Subcutaneous abdominal adipose tissue (tissue), 5 donors: ENCODE measurements at regions not wholly inside any gene's neighbourhood (a gene's known extent, or its start where the extent isn't known, plus 50 kb on each side); places are given as distances from the start of the nearest gene placed in this dataset.

Experiments used
- H3K27ac ChIP-seq: one replicate; pipeline ENCODE4 v1.7.0; 2013; ENCODE audit warnings: low read depth, mild to moderate bottlenecking, inconsistent platforms, low read length, moderate library complexity
- H3K27me3 ChIP-seq, 5 donors: one replicate each; pipeline ENCODE4 v1.7.0; 2013; ENCODE audit warnings: low read length in 5 of 5, inconsistent platforms in 1 of 5; ENCODE audit not compliant: control insufficient read depth in 5 of 5, insufficient read depth in 4 of 5
- H3K36me3 ChIP-seq, 5 donors: one replicate each; pipeline ENCODE4 v1.7.0; 2013; ENCODE audit warnings: low read length in 5 of 5; ENCODE audit not compliant: control insufficient read depth in 5 of 5, insufficient read depth in 5 of 5
- H3K4me1 ChIP-seq, 5 donors: one replicate each; pipeline ENCODE4 v1.7.0; 2013; ENCODE audit warnings: low read length in 5 of 5, mild to moderate bottlenecking in 3 of 5, moderate library complexity in 1 of 5; ENCODE audit not compliant: control insufficient read depth in 5 of 5, insufficient read depth in 5 of 5
- H3K4me3 ChIP-seq, 5 donors: one replicate each; pipeline ENCODE4 v1.7.0; 2013; ENCODE audit warnings: low read length in 5 of 5, low read depth in 1 of 5
- H3K9ac ChIP-seq, 5 donors: one replicate each; pipeline ENCODE4 v1.7.0; 2013; ENCODE audit warnings: low read length in 5 of 5, mild to moderate bottlenecking in 4 of 5, moderate library complexity in 3 of 5
- H3K9me3 ChIP-seq, 5 donors: one replicate each; pipeline ENCODE4 v1.7.0; 2013; ENCODE audit warnings: low read length in 5 of 5; ENCODE audit not compliant: control insufficient read depth in 5 of 5
- donor health status: healthy.
- donor health status: healthy.
- donor health status: healthy.
- donor health status: healthy.
- donor health status: healthy.

- Histone ChIP-seq H3K9ac (no peak overlapping the region), H3K27ac (no peak overlapping the region), H3K4me3 (no peak overlapping the region), H3K27me3 (no peaks in the 10 kb centered on the region), H3K4me1 (no peaks in the 10 kb centered on the region), H3K9me3 (peaks cover 0 to 11% (median 9%) of the 10 kb centered on the region in 5 donors), H3K36me3 (no peaks in the 10 kb centered on the region)
These were observed 54.4 kb downstream of the ZNF503 start for GRCh38 chr10:75347186-75347585.

- H3K4me1 ChIP-seq, result no peaks in the 10 kb centered on the region
- H3K36me3 ChIP-seq, result no peaks in the 10 kb centered on the region
- peaks cover 0 to 11% (median 9%) of the 10 kb centered on the region in 5 donors for H3K9me3 ChIP-seq
- H3K4me3 ChIP-seq, result no peak overlapping the region
- H3K9ac ChIP-seq, result no peak overlapping the region
- no peak overlapping the region for H3K27ac ChIP-seq
- no peaks in the 10 kb centered on the region for H3K27me3 ChIP-seq
These were observed 55.8 kb downstream of the ZNF503 start for GRCh38 chr10:75345738-75346137.

GRCh38 chr10:75344170-75344569 is 57.4 kb downstream of the ZNF503 start:
- Histone ChIP-seq H3K27ac (no peak overlapping the region), H3K4me3 (no peak overlapping the region), H3K4me1 (no peaks in the 10 kb centered on the region), H3K27me3 (no peaks in the 10 kb centered on the region), H3K36me3 (no peaks in the 10 kb centered on the region), H3K9me3 (peaks cover 0 to 11% (median 9%) of the 10 kb centered on the region in 5 donors), H3K9ac (no peak overlapping the region)

- H3K9me3 ChIP-seq, result peaks cover 0 to 11% (median 9%) of the 10 kb centered on the region in 5 donors
- no peak overlapping the region for H3K27ac ChIP-seq
- no peaks in the 10 kb centered on the region for H3K4me1 ChIP-seq
- no peaks in the 10 kb centered on the region for H3K27me3 ChIP-seq
- no peaks in the 10 kb centered on the region for H3K36me3 ChIP-seq
- H3K4me3 ChIP-seq, result no peak overlapping the region
- no peak overlapping the region for H3K9ac ChIP-seq
These were observed 59.2 kb downstream of the ZNF503 start for GRCh38 chr10:75342397-75342796.

GRCh38 chr10:75335983-75336382 is 65.6 kb downstream of the ZNF503 start:
- Histone ChIP-seq H3K4me1 (peaks cover 0 to 7% (median 0%) of the 10 kb centered on the region in 5 donors), H3K36me3 (no peaks in the 10 kb centered on the region), H3K27ac (no peak overlapping the region), H3K9ac (no peak overlapping the region), H3K4me3 (no peak overlapping the region), H3K9me3 (peaks cover 0 to 3% (median 0%) of the 10 kb centered on the region in 5 donors), H3K27me3 (no peaks in the 10 kb centered on the region)

- Histone ChIP-seq H3K4me1 (peaks cover 0 to 7% (median 0%) of the 10 kb centered on the region in 5 donors), H3K9ac (no peak overlapping the region), H3K36me3 (no peaks in the 10 kb centered on the region), H3K9me3 (peaks cover 0 to 3% (median 0%) of the 10 kb centered on the region in 5 donors), H3K27ac (no peak overlapping the region), H3K4me3 (no peak overlapping the region), H3K27me3 (no peaks in the 10 kb centered on the region)
These were observed 66.4 kb downstream of the ZNF503 start for GRCh38 chr10:75335191-75335590.

GRCh38 chr10:75334720-75335119 is 66.8 kb downstream of the ZNF503 start:
- peaks cover 0 to 3% (median 0%) of the 10 kb centered on the region in 5 donors for H3K9me3 ChIP-seq
- no peak overlapping the region for H3K9ac ChIP-seq
- peaks cover 0 to 7% (median 0%) of the 10 kb centered on the region in 5 donors for H3K4me1 ChIP-seq
- no peak overlapping the region for H3K27ac ChIP-seq
- H3K4me3 ChIP-seq, result no peak overlapping the region
- H3K36me3 ChIP-seq, result no peaks in the 10 kb centered on the region
- H3K27me3 ChIP-seq, result no peaks in the 10 kb centered on the region

GRCh38 chr10:75332081-75332480 is 69.5 kb downstream of the ZNF503 start:
- H3K9ac ChIP-seq, result no peak overlapping the region

GRCh38 chr10:75331081-75331480 is 70.5 kb downstream of the ZNF503 start:
- Histone ChIP-seq H3K27ac (no peak overlapping the region), H3K9ac (no peak overlapping the region), H3K9me3 (peaks cover 0 to 3% (median 0%) of the 10 kb centered on the region in 5 donors), H3K4me3 (no peak overlapping the region), H3K27me3 (no peaks in the 10 kb centered on the region), H3K36me3 (no peaks in the 10 kb centered on the region), H3K4me1 (peaks cover 0 to 7% (median 0%) of the 10 kb centered on the region in 5 donors)

More at GRCh38 chr10:75332081-75332480, 69.5 kb downstream of the ZNF503 start:
- Histone ChIP-seq H3K27ac (no peak overlapping the region), H3K4me1 (peaks cover 0 to 7% (median 0%) of the 10 kb centered on the region in 5 donors), H3K27me3 (no peaks in the 10 kb centered on the region), H3K4me3 (no peak overlapping the region), H3K36me3 (no peaks in the 10 kb centered on the region), H3K9me3 (peaks cover 0 to 3% (median 0%) of the 10 kb centered on the region in 5 donors)

- Histone ChIP-seq H3K4me3 (no peak overlapping the region), H3K27ac (no peak overlapping the region), H3K36me3 (no peaks in the 10 kb centered on the region), H3K27me3 (no peaks in the 10 kb centered on the region), H3K9ac (no peak overlapping the region), H3K4me1 (no peaks in the 10 kb centered on the region), H3K9me3 (peaks cover 0 to 3% (median 0%) of the 10 kb centered on the region in 5 donors)
These were observed 72.3 kb downstream of the ZNF503 start for GRCh38 chr10:75329190-75329745.
